ENCODE measurements at regions not wholly inside any gene's neighbourhood (a gene's known extent, or its start where the extent isn't known, plus 50 kb on each side); places are given as distances from the start of the nearest gene placed in this dataset.

GRCh38 chr2:51693640-51694039, 661.7 kb upstream of the NRXN1 start:
- in situ Hi-C loops (cut with MboI; ENCODE audit: low pct_ligation_motif_present in 1 of 4, low pct_unique_long_range_greater_than_20kb in 1 of 4, low sequenced_read_pairs in 3 of 4) (no loop called here), intact Hi-C loops (cut with DNase I; ENCODE audit: low total_unique reads) (loop anchor here (2.0 kb wide), 1 partner anchor 27 kb away; no protein-coding TSS in a partner anchor)
- TF ChIP-seq EP300 (IDR thresholded peaks at IDR 0.05; ENCODE audit: low read depth): no peak
- Histone ChIP-seq H3K9me3 (no peaks in the 10 kb centered on the region), H3K27ac (no peak overlapping the region), H3K4me3 (no peak overlapping the region), H3K27me3 (no peaks in the 10 kb centered on the region), H3K36me3 (no peaks in the 10 kb centered on the region), H3K4me1 (peaks cover 0 to 16% (median 6%) of the 10 kb centered on the region in 4 donors)
- no peak for DNase-seq
- 89 to 100% methylated on average over 1 of the region's 1 CpG for WGBS, 2 donors (ENCODE audit: low coverage in 1 of 2)

- Histone ChIP-seq H3K4me3 (no peak overlapping the region), H3K27ac (no peak overlapping the region), H3K9me3 (peaks cover under 1 to 8% of the 10 kb centered on the region in 2 donors), H3K27me3 (no peaks in the 10 kb centered on the region), H3K4me1 (no peaks in the 10 kb centered on the region), H3K36me3 (no peaks in the 10 kb centered on the region)
- no peak for DNase-seq
- whole genome bisulfite sequencing, 2 donors (ENCODE audit: low coverage in 1 of 2): 76 to 84% methylated on average over 2 of the region's 2 CpGs
- in situ Hi-C loops (cut with MboI; ENCODE audit: low pct_ligation_motif_present in 1 of 4, low pct_unique_long_range_greater_than_20kb in 1 of 4, low sequenced_read_pairs in 3 of 4): no loop called here
- TF ChIP-seq POLR2AphosphoS5 (IDR thresholded peaks at IDR 0.05) (no peak), EP300 (IDR thresholded peaks at IDR 0.05; ENCODE audit: low read depth) (no peak), POLR2A (IDR thresholded peaks at IDR 0.05) (no peak), CTCF (IDR thresholded peaks at IDR 0.05) (no peak)
- intact Hi-C loops (cut with DNase I; ENCODE audit: low total_unique reads): no loop called here
These were observed 649.9 kb upstream of the NRXN1 start for GRCh38 chr2:51681854-51682253.

- Histone ChIP-seq H3K4me1 (no peaks in the 10 kb centered on the region), H3K9me3 (no peaks in the 10 kb centered on the region), H3K27ac (no peak overlapping the region), H3K4me3 (no peak overlapping the region), H3K27me3 (no peaks in the 10 kb centered on the region), H3K36me3 (no peaks in the 10 kb centered on the region)
- no peak for DNase-seq
- intact Hi-C loops (cut with DNase I; ENCODE audit: low total_unique reads): no loop called here
- no peak for TF ChIP-seq CTCF (IDR thresholded peaks at IDR 0.05)
- TF ChIP-seq POLR2A (IDR thresholded peaks at IDR 0.05): no peak
- no peak for TF ChIP-seq POLR2AphosphoS5 (IDR thresholded peaks at IDR 0.05)
- no peak for TF ChIP-seq EP300 (IDR thresholded peaks at IDR 0.05; ENCODE audit: low read depth)
- in situ Hi-C loops (cut with MboI; ENCODE audit: low pct_ligation_motif_present in 1 of 4, low pct_unique_long_range_greater_than_20kb in 1 of 4, low sequenced_read_pairs in 3 of 4): no loop called here
- WGBS, 2 donors (ENCODE audit: low coverage in 1 of 2): 56 to 80% methylated on average over 1 to 2 of the region's 2 CpGs
These were observed 641.7 kb upstream of the NRXN1 start for GRCh38 chr2:51673628-51674027.

GRCh38 chr2:51667679-51668078, 635.7 kb upstream of the NRXN1 start:
- Histone ChIP-seq H3K36me3 (no peaks in the 10 kb centered on the region), H3K27ac (no peak overlapping the region), H3K4me1 (no peaks in the 10 kb centered on the region), H3K9me3 (no peaks in the 10 kb centered on the region), H3K4me3 (no peak overlapping the region), H3K27me3 (no peaks in the 10 kb centered on the region)
- in situ Hi-C loops (cut with MboI; ENCODE audit: low pct_ligation_motif_present in 1 of 4, low pct_unique_long_range_greater_than_20kb in 1 of 4, low sequenced_read_pairs in 3 of 4) (no loop called here), intact Hi-C loops (cut with DNase I; ENCODE audit: low total_unique reads) (no loop called here)
- TF ChIP-seq CTCF (IDR thresholded peaks at IDR 0.05): no peak
- DNase-seq: no peak
- WGBS, 2 donors (ENCODE audit: low coverage in 1 of 2): 29 to 47% methylated on average over 1 of the region's 1 CpG

GRCh38 chr2:51662187-51662586, 630.3 kb upstream of the NRXN1 start:
- WGBS, 2 donors (ENCODE audit: low coverage in 1 of 2): 68 to 79% methylated on average over 5 of the region's 5 CpGs
- TF ChIP-seq CTCF (IDR thresholded peaks at IDR 0.05): no peak
- no peak for TF ChIP-seq EP300 (IDR thresholded peaks at IDR 0.05; ENCODE audit: low read depth)
- intact Hi-C loops (cut with DNase I; ENCODE audit: low total_unique reads): no loop called here
- DNase-seq: no peak
- in situ Hi-C loops (cut with MboI; ENCODE audit: low pct_ligation_motif_present in 1 of 4, low pct_unique_long_range_greater_than_20kb in 1 of 4, low sequenced_read_pairs in 3 of 4): no loop called here
- Histone ChIP-seq H3K36me3 (no peaks in the 10 kb centered on the region), H3K4me3 (no peak overlapping the region), H3K27me3 (no peaks in the 10 kb centered on the region), H3K27ac (no peak overlapping the region), H3K9me3 (no peaks in the 10 kb centered on the region), H3K4me1 (no peaks in the 10 kb centered on the region)

Measured in transverse colon (tissue), 4 donors.